ENCODE measurements at regions not wholly inside any gene's neighbourhood (a gene's known extent, or its start where the extent isn't known, plus 50 kb on each side); places are given as distances from the start of the nearest gene placed in this dataset.

GRCh38 chr1:14246471-14246870, 352.0 kb upstream of the KAZN start:
- DNase-seq, result no peak
- intact Hi-C loops (cut with micrococcal nuclease), result no loop called here
- H3K4me3 Mint-ChIP-seq, result no peak overlapping the region
- Histone ChIP-seq H2AFZ (ENCODE audit: insufficient read depth, low read depth, low read length, poor library complexity, severe bottlenecking) (no peak overlapping the region), H3K27me3 (ENCODE audit: control insufficient read depth in 2 of 2, insufficient read depth in 2 of 2, low read length in 2 of 2) (no peaks in the 10 kb centered on the region), H3K9me3 (replicated peaks in 1 of 2; ENCODE audit: control insufficient read depth in 1 of 2, insufficient read depth in 1 of 2, low read length in 2 of 2) (no peaks in the 10 kb centered on the region), H3K4me2 (replicated peaks; ENCODE audit: extremely low read depth, low read length, poor library complexity, severe bottlenecking) (no peak overlapping the region), H3K36me3 (replicated peaks in 1 of 2; ENCODE audit: control insufficient read depth in 1 of 2, insufficient read depth in 2 of 2, low read length in 2 of 2) (no peaks in the 10 kb centered on the region), H3K4me1 (ENCODE audit: control insufficient read depth in 1 of 2, insufficient read depth in 2 of 2, low read length in 2 of 2) (no peaks in the 10 kb centered on the region), H4K20me1 (ENCODE audit: insufficient read depth, low read length) (no peaks in the 10 kb centered on the region), H3K27ac (ENCODE audit: low read depth in 1 of 2, low read length in 2 of 2) (no peak overlapping the region), H3K9ac (ENCODE audit: insufficient read depth, low read length, poor library complexity, severe bottlenecking) (no peak overlapping the region), H3K79me2 (ENCODE audit: insufficient read depth, low read length) (no peaks in the 10 kb centered on the region), H3K4me3 (replicated peaks in 1 of 3; ENCODE audit: low read depth in 2 of 3, low read length in 3 of 3) (no peak overlapping the region)
- H3K36me3 Mint-ChIP-seq, result no peaks in the 10 kb centered on the region
- WGBS (ENCODE audit: insufficient coverage), result no CpG with 5 or more reads among the region's 5 CpGs
- no peak overlapping the region for H3K27ac Mint-ChIP-seq
- H3K27me3 Mint-ChIP-seq (ENCODE audit: low read depth in 3 of 3), result peaks cover 0 to 4% (median 1%) of the 10 kb centered on the region in 3 donors
- TF ChIP-seq CTCF (IDR thresholded peaks at IDR 0.05), result no peak
- H3K4me1 Mint-ChIP-seq, result no peaks in the 10 kb centered on the region
- no peaks in the 10 kb centered on the region for H3K9me3 Mint-ChIP-seq

GRCh38 chr1:14247666-14248065, 350.8 kb upstream of the KAZN start:
- Histone ChIP-seq H3K9me3 (replicated peaks in 1 of 2; ENCODE audit: control insufficient read depth in 1 of 2, insufficient read depth in 1 of 2, low read length in 2 of 2) (no peaks in the 10 kb centered on the region), H3K36me3 (replicated peaks in 1 of 2; ENCODE audit: control insufficient read depth in 1 of 2, insufficient read depth in 2 of 2, low read length in 2 of 2) (no peaks in the 10 kb centered on the region), H3K9ac (ENCODE audit: insufficient read depth, low read length, poor library complexity, severe bottlenecking) (no peak overlapping the region), H3K4me2 (replicated peaks; ENCODE audit: extremely low read depth, low read length, poor library complexity, severe bottlenecking) (no peak overlapping the region), H4K20me1 (ENCODE audit: insufficient read depth, low read length) (no peaks in the 10 kb centered on the region), H3K79me2 (ENCODE audit: insufficient read depth, low read length) (no peaks in the 10 kb centered on the region), H3K27me3 (ENCODE audit: control insufficient read depth in 2 of 2, insufficient read depth in 2 of 2, low read length in 2 of 2) (no peaks in the 10 kb centered on the region), H3K27ac (ENCODE audit: low read depth in 1 of 2, low read length in 2 of 2) (no peak overlapping the region), H2AFZ (ENCODE audit: insufficient read depth, low read depth, low read length, poor library complexity, severe bottlenecking) (no peak overlapping the region), H3K4me1 (ENCODE audit: control insufficient read depth in 1 of 2, insufficient read depth in 2 of 2, low read length in 2 of 2) (no peaks in the 10 kb centered on the region), H3K4me3 (replicated peaks in 1 of 3; ENCODE audit: low read depth in 2 of 3, low read length in 3 of 3) (no peak overlapping the region)
- 86% methylated on average over 4 of the region's 6 CpGs for WGBS (ENCODE audit: insufficient coverage)
- no peak overlapping the region for H3K27ac Mint-ChIP-seq
- peaks cover 0 to 4% (median 1%) of the 10 kb centered on the region in 3 donors for H3K27me3 Mint-ChIP-seq (ENCODE audit: low read depth in 3 of 3)
- DNase-seq, result no peak
- no peaks in the 10 kb centered on the region for H3K4me1 Mint-ChIP-seq
- intact Hi-C loops (cut with micrococcal nuclease), result no loop called here
- no peaks in the 10 kb centered on the region for H3K9me3 Mint-ChIP-seq
- H3K4me3 Mint-ChIP-seq, result no peak overlapping the region
- TF ChIP-seq CTCF (IDR thresholded peaks at IDR 0.05), result no peak
- no peaks in the 10 kb centered on the region for H3K36me3 Mint-ChIP-seq
